GM18511 (cell line): ENCODE measurements at regions not wholly inside any gene's neighbourhood (a gene's known extent, or its start where the extent isn't known, plus 50 kb on each side); places are given as distances from the start of the nearest gene placed in this dataset.
"Not testable (repeated sequence)": the region's sequence is repeated elsewhere in the genome, so short reads cannot be mapped to it uniquely, and the experiment has no call there.

Source experiments
- ATAC-seq: cut with Tn5 transposase; IDR thresholded peaks from one replicate; pipeline ENCODE4 v1.9.1; 2021; ENCODE audit warnings: mild to moderate bottlenecking, moderate library complexity; ENCODE audit not compliant: unreplicated experiment

DNA sequence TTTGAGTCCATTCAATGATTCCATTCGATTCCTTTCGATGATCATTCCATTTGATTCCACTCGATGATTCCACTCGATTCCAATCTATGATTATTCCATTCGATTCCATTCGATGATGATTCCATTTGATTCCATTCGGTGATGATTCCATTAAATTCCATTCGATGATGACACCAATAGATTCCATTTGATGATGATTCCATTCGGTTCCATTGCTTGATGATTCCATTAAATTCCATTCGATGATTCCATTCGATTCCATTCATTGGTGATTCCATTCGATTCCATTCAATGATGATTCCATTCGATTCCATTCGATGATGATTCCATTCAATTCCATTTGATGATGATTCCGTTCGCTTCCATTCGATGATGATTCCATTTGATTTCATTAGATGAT is 1104.1 kb downstream of the RPIA start:
- ATAC-seq, result not testable (repeated sequence)

DNA sequence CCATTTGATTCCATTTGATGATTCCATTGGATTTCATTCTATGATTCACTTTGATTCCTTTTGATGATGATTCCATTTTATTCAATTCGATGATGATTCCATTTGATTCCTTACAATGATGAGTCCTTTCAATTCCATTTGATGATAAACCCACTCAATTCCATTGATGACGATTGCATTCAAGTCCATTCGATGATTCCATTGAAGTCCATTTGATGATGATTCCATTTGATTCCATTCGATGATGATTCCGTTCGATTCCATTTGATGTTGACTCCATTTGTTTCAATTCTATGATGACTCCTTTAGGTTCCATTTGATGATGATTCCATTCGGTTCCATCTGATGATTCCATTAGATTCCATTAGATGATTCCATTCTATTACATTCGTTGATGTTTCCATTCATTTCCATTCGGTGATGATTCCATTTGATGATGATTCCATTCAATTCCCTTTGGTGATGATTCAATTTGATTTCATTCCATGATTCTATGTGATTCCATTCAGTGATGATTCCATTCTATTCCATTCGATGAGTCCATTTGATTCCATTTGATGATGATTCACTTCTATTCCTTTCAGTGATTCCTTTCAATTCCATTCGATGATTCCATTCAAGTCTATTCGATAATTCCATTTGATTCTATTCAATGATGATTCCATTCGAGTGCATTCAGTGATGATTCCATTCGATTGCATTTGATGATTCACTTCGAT is 1106.0 kb downstream of the RPIA start:
- ATAC-seq, result no peak

DNA sequence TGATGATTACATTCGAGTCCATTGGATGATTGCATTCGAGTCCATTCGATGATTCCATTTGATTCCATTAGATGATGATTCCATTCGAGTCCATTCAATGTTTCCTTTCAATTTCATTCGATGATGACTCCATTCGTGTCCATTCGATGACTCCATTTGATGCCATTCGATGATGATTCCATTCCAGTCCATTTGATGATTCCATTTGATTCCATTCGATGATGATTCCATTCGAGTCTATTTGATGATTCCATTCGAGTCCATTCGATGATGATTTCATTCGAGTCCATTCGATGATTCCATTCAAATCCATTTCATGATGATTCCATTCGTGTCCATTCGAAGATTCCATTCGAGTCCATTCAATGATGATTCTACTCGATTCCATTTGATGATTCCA is 1109.7 kb downstream of the RPIA start:
- not testable (repeated sequence) for ATAC-seq

DNA sequence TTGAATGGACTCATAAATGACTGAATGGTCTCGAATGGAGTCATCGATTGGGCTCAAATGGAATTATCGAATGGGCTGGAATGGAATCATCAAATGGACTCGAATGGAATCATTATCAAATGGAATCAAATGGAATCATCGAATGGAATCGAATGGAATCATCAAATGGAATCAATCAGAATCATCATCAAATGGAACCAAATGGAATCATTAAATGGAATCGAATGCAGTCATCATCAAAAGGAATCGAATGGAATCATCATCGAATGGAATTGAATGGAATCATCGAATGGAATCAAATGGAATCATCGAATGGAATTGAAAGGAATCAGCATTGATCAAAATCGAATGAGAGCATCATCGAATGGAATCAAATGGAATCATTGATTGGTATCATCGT is 1114.9 kb downstream of the RPIA start:
- ATAC-seq, result not testable (repeated sequence)

DNA sequence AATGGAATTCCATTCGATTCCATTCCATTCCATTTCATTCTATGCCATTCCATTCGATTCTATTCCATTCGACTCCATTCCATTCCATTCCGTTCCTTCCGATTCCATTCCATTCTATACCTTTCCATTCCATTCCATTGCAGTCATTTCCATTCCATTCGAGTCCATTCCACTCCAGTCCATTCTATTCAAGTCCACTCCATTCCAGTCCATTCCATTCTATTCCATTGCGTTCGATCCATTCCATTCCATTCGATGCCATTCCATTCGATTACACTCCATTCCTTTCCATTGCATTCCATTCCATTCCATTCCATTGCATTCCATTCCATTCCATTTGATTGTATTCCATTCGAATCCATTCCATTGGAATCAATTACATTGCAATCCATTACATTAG is 1119.8 kb downstream of the RPIA start:
- no peak for ATAC-seq

DNA sequence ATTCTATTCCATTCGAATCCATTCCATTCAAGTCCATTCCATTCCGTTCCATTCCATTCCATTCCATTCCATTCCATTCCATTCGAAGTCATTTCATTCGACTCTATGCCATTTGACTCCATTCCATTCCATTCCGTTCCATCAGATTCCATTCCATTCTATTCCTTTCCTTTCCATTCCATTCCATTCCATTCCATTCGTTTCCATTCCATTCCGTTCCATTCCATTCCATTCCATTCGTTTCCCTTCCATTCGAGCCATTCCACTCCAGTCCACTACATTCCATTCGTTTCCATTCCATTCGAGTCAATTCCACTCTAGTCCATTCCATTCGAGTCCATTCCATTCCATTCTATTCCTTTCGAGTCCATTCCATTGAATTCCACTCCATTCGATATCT is 1120.4 kb downstream of the RPIA start:
- not testable (repeated sequence) for ATAC-seq

DNA sequence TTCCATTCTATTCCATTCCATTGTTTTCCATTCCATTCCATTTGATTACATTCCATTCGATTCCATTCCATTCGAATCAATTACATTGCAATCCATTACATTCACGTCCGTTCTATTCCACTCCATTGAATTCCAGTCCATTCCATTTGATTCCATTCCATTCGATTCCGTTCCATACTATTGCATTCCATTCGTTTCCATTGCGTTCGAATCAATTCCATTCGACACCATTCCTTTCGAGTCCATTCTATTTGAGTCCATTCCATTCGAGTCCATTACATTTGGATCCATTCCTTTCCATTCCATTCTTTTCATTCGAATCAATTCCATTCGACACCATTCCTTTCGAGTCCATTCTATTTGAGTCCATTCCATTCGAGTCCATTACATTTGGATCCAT is 1122.9 kb downstream of the RPIA start:
- ATAC-seq, result not testable (repeated sequence)

DNA sequence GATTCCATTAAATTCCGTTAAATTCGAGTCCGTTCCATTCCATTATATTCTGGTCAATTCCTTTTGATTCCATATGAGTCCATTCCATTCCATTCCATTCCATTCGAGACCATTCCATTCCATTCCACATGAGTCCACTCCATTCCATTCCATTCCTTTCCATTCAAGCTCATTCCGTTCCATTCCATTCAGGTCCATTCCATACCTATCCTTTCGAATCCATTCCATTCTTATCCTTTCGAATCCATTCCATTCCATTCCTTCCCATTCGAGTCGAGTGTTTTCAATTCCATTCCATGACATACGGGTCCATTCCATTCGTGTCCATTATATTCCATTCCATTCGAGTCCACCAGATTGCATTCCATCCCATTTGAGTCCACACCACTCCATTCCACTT is 1127.4 kb downstream of the RPIA start:
- ATAC-seq, result no peak

DNA sequence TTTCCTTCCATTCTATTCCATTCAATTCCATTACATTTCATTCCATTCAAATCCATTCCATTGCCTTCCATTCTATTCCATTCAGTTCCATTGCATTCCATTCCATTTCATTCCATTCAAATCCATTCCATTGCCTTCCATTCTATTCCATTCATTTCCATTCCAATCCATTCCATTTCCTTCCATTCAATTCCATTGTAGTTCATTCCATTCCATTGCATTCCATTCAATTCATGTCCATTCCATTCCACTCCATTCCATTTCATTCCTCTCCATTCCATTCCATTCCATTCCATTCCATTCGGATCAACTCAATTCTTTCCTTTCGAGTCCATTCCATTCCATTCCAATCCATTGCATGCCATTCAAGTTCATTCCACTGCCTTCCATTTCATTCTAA is 1128.3 kb downstream of the RPIA start:
- ATAC-seq, result no peak

DNA sequence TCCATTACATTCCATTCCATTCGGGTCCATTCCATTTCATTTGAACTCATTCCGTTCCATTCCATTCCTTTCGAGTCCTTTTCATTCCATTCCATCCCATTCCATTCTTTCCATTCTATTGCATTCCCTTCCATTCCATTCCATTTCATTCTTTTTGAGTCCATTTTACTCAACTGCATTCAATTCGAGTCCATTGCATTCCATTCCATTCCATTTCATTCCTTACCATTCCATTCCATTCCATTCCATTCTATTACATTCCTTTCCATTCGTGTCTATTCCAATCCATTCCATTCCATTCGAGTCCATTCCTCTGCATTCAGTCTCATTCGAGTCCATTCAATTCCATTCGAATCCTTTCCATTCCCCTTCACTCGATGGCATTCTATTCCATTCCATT is 1128.8 kb downstream of the RPIA start:
- no peak for ATAC-seq

DNA sequence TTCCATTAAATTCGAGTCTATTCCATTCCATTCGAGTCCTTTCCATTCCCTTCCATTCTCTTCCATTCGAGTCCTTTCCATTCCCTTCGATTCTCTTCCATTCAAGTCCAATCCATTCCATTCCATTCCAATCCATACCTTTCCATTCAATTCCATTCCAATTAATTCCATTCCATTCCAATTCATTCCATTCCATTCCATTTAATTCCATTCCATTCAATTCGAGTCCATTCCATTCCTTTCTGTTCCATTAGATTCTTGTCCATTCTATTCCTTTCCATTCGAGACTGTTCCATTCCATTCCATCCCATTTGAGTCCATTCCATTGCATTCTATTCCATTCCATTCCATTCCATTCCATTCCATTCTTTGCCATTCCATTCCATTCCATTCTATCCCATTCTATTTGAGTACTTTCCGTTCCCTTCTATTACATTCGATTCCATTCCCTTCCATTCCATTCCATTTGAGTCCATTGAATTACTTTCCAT is 1130.0 kb downstream of the RPIA start:
- ATAC-seq, result no peak

DNA sequence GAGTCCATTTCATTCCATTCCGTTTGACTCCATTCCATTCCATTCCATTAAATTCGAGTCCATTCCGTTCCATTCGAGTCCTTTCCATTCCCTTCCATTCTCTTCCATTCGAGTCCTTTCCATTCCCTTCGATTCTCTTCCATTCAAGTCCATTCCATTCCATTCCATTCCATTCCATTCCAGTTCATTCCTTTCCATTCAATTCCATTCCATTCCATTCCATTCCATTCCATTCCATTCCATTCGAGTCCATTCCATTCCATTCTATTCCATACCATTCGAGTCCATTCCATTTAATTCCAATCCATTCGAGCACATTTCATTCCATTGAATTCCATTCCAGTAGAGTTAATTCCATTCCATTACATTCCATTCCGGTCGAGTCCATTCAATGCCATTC is 1130.9 kb downstream of the RPIA start:
- ATAC-seq, result not testable (repeated sequence)

DNA sequence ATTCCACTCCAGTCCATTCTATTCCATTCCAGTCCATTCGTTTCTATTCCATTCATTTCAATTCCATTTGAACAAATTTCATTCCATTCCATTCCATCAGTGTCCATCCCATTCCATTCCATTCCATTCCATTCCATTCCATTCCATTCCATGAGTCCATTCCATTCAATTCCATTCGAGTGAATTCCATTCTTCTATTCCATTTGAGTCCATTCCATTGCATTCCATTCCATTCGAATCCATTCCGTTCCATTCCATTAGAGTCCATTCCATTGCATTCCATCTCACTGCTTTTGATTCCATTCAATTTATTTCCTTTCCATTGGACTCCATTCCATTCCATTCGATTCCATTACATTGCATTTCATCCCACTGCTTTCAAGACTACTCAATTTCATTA is 1132.1 kb downstream of the RPIA start:
- no peak for ATAC-seq

DNA sequence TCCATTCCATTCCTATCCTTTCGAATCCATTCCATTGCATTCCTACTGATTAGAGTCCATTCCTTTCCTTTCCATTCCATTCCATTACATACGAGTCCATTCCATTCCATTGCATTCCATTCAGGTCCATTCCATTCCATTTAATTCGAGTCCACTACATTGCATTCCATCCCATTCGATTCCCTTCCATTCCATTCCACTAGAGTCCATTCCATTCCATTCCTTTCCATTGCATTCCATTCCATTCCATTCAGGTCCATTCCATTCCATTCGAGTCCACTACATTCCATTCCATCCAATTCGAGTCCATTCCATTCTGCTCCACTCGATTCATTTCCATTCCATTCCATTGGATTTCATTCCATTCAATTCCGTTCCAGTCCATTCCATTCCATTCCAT is 1133.6 kb downstream of the RPIA start:
- no peak for ATAC-seq

DNA sequence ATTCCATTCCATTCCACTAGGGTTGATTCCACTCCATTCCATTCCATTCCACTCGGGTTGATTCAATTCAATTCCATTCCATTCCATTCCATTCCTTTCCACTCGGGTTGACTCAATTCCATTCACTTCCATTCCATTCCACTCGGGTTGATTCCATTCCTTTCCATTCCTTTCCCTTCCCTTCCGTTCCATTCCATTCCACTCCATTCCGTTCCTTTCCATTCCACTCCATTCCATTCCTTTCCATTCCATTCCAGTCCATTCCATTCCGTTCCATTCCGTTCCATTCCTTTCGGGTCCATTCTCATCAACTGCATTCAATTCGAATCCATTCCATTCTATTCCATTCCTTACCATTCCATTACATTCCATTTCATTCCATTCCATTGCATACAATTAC is 1135.3 kb downstream of the RPIA start:
- ATAC-seq, result not testable (repeated sequence)

DNA sequence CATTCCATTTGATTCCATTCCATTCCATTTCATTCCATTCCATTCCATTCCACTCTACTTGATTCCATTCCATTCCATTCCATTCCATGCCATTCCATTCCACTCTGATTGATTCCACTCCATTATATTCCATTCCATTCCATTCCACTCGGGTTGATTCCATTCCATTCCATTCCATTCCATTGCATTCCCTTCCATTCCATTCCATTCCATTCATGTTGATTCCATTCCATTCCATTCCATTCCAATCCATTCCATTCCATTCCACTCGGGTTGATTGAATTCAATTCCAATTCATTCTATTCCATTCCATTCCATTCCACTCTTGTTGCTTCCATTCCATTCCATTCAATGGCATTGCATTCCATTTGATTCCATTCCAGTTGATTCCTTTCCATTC is 1136.4 kb downstream of the RPIA start:
- ATAC-seq, result not testable (repeated sequence)

DNA sequence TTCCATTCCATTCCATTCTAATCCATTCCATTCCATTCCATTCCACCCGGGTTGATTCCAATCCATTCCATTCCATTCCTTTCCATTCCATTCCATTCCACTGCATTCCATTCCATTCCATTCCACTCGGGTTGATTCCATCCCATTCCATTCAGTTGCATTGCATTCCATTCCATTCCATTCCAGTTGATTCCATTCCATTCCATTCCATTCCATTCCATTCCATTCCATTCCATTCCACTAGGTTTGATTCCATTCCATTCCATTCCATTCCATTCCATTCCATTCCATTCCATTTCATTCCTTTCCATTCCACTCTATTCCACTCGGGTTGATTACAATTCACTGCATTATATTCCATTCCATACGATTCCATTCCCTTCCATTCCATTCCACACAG is 1136.9 kb downstream of the RPIA start:
- not testable (repeated sequence) for ATAC-seq

DNA sequence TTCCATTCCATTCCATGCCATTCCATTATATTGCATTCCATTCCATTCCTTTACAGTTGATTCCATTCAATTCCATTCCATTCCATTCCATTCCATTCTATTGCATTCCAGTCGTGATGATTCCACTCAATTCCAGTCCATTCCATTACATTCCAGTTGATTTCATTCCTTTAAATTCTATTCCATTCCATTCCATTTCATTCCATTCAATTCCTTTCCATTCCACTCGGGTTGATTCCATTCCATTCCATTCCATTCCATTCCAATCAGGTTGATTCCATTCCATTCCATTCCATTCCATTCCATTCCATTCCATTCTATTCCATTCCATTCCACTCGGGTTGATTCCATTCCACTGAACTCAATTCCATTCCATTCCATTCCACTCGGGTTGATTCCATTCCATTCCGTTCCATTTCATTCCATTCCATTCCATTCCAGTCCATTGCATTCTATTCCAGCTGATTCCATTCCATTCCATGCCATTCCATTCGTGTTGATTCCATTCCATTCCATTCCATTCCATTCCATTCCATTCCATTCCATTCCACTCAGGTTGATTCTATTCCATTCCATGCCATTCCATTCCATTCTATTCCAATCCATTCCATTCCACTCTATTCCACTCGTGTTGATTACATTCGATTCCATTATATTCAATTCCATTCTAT is 1137.6 kb downstream of the RPIA start:
- not testable (repeated sequence) for ATAC-seq

DNA sequence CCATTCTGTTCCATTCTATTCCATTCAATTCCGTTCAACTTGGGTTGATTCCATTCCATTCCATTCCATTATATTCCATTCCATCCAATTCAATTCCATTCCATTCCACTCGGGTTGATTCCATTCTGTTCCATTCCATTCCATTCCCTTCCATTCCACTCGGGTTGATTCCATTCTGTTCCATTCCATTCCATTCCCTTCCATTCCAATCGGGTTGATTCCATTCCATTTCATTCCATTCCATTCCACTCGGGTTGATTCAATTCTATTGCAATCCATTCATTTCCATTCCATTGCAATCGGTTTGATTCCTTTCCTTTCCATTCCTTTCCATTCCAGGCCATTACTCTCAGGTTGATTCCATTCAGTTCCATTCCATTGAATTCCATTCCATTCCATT is 1138.4 kb downstream of the RPIA start:
- no peak for ATAC-seq

DNA sequence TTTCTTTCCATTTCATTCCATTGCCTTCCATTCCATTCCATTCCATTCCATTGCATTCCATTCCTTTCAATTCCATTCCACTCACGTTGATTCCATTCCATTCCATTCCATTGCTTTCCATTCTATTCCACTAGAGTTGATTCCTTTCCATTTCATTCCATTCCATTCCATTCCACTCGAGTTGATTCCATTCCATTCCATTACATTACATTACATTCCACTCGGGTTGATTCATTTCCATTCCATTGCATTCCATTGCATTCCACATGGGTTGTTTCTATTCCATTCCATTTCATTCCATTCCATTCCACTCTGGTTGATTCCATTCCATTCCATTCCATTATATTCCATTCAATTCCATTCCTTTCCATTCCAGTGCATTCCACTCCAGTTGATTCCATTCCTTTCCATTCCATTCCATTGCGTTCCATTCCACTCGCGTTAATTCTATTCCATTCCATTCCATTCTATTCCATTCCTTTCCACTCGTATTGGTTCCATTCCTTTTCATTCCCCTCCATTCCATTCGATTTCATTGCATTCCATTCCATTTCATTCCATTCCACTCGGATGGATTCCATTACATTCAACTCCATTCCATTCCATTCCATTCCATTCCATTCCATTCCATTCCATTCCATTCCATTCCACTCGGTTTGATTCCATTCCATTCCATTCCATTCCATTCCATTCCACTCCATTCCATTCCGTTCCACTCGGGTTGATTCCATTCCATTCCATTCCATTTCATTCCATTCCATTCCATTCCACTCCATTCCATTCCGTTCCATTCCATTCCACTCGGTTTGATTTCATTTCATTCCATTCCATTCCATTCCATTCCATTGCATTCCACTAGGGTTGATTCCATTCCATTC is 1139.1 kb downstream of the RPIA start:
- peak; percentile 57 for ATAC-seq
